HG02981 (cell line): ENCODE measurements at regions not wholly inside any gene's neighbourhood (a gene's known extent, or its start where the extent isn't known, plus 50 kb on each side); places are given as distances from the start of the nearest gene placed in this dataset.

Source experiments
- ATAC-seq: cut with Tn5 transposase; IDR thresholded peaks from one replicate; pipeline ENCODE4 v1.9.1; 2021; ENCODE audit warnings: mild to moderate bottlenecking, moderate library complexity; ENCODE audit not compliant: unreplicated experiment

DNA sequence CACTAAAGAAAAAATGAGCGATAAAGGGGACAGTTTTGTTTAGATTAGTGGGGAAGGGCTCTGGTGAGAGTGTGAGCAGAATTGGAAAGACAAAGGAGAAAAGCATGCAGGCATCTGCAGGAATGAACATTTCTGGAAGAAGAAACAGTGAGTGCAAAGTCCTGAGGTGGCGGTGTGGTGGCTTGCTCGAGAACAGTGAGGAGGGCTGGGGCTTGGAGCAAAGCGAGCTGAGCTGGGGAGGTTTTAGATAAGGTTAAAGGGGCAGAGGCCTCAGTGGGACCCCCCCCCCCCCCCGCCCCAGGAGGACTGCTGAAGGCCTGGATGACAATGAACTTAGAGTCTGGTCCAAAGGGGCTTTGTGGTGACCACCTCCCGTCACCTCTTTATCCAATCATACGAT is 202.7 kb upstream of the MVB12B start:
- no peak for ATAC-seq

- ATAC-seq = no peak
These were observed 201.5 kb upstream of the MVB12B start for GRCh38 chr9:126125177-126125576.

DNA sequence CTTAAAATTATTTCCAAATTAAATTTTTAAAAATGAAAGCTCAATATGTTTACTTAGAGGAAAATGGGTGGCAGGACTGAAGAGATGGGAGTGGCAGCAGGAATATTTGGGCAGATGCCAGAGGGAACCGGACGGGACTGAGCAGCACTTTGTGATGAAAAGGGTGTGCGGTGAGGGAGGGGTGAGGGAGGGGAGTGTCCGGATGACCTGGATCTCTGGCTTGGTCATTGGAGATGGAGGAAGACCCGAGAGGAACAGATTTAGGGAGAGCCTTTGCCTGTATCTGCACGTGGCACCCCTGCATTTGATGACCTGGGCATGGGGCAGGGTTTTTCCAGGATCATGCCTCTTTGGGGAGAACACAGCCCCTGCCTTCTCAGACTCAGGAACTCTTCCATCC is 201.1 kb upstream of the MVB12B start:
- no peak for ATAC-seq

DNA sequence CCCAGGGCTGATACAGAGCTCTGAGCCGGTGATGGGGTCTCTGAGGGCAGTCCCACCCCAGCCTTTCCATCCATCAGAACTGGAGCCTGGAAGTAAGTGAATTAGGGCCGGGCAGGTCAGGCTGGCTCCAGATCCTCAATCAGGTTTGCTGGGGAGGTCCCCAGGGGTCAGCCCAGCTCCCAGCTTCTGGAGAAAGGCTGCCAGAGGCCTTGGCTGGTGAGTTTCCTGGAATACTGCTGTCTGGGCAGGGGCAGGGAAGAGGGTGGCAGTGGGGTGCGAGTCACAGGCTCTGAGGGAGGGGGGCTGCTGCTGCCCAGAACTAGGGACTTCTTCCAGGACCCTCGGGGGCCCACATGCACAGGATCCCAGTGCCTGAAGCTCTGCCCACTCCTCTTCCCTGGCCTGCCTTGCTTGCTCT is 200.6 kb upstream of the MVB12B start:
- no peak for ATAC-seq

GRCh38 chr9:126126807-126127206 is 199.8 kb upstream of the MVB12B start:
- ATAC-seq = no peak

GRCh38 chr9:126127591-126127990 is 199.0 kb upstream of the MVB12B start:
- ATAC-seq = no peak

DNA sequence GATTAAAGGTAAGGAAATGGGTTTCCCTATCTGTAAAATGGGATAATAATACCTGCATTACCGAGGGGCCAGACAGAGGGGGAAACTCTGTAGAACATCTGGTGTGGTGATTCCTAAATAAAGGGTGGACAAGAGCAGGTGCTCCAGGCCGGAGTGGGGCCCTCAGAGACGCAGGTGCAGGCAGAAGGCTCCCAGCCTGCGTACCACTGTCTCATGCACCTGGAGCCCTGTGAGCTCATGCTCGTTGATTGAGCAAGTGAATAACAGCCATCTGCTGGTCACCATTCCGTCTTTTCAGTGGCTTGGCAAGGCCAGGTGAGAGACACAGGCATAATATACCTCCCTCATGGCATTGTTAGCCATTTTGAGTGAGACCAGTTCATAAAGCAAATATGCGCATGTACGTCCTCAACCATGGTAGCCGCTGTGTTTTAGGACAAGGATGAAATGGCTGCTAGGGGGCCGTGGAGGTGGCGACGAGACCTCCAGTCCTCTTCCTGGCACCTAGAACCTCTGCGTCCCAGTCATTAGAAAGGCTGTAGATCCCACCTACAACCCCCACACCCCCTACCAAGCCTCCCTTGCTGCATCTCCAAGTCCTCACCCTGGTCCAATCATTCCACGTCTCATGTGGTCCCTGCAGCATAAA is 198.0 kb upstream of the MVB12B start:
- ATAC-seq = no peak

DNA sequence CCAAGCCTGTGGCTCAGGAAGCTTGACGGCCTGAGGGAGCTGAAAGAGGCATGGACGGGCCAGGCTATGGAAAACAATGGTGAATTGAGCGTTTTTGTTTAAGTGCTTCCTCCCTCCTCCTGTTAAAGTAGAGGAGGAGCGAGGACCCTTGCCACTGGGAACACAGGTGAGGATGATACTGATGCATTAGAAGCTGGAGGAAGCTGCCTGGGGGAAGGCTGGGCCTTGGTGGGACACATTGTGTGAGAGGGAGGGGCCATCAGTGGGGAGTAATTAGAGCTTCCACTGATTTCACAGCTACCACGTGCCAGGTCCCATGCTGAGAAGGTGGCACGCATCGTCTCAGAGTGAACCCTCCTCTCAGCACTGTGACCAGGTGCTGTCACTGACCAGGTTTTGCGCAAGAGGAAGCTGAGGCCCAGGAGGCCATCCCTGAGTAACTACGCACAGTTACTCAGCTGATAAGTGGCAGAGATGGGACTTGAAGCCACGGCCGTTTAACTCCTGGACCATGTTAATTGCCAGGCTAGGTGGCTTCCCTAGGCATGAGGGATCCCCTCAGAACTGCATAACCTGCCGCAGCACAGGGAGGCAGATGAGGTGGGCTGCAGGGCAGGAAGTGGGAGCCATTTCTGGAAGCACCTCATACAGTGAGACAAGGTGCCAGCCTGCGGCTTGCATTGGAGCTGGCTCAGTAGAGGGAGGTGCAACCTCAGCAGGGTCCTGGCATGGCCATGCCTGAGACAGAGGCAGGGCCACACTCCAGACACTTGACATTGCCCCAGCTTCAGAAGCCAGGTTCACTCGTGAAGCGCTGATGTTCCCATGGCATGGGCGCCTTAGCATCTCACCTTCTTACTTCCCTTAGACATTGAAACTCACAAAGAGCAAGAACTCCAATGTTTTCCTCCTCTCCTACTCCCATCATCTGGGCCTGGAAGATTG is 195.3 kb upstream of the MVB12B start:
- ATAC-seq = no peak

DNA sequence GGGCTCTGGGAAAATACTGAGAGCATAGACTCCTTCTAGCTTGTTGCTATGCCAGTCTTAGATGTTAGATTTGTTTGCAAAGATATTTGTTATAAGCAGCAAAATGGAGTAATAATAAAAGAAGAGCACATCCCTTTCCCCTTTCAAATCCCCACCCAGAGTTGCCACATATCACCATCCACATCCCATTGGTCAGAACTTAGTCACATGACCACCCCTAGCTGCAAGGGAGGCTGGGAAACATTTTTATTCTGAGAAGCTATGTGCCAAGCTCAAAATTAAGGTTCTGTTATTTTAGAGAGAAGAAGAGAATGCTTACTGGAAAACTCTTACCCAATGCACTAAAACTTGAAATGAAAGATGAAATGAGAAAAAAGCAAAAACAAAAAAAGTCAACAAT is 193.9 kb upstream of the MVB12B start:
- ATAC-seq = no peak

GRCh38 chr9:126144196-126144595 is 182.4 kb upstream of the MVB12B start:
- ATAC-seq = no peak

DNA sequence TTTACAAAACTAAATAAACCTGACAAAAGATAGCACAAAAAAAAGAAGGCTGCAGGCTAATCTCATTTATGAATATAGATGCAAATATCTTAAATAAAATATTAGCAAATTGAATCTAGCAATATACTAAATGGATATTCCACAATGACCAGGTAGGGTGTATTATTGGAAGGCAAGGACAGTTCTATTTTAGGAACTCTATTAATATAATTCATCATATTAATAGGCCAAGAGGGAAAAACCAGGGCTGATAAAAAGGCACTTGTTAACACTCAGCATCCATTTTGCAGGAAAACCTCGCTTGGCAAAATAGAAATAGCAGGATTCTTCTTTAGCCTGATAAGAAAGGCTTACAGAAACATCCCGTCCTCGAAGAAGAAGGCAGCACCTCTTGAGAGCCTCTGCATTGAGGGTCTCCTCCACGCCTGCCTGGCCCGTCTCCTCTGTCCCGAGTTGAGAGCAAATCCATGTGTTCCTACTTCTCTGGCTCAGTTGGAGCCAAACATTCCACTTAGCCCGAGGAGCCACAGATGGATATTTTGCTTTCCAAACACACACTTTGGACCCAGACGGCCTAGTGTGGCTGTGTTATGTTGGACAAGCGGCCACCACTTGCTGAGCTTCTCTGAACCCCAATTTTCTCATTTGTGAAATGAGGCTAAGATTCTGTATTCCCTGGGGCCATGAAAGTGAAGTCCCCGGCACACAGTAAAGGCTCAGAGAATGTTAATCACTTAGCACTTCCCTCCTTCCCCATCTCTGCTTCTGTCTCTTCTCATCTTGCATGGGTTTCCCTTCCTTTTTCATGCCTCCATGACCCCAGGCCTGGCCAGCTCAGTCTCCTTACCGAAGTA is 181.8 kb upstream of the MVB12B start:
- no peak for ATAC-seq

DNA sequence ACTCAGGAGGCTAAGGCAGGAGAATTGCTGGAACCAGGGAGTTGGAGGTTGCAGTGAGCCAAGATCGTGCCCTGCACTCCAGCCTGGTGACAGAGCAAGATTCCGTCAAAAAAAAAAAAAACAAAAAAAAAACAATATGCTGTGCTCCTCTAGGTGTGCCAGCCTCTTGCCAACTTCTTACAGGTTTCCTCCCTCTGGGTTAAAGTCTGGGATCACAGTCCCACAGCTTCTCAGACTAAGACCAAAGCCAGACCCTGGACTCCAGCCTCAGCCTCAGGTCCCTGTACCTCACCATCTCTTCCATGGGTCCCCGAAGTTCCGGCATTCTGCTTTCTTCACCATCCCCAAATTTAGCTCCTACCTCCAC is 180.8 kb upstream of the MVB12B start:
- no peak for ATAC-seq

DNA sequence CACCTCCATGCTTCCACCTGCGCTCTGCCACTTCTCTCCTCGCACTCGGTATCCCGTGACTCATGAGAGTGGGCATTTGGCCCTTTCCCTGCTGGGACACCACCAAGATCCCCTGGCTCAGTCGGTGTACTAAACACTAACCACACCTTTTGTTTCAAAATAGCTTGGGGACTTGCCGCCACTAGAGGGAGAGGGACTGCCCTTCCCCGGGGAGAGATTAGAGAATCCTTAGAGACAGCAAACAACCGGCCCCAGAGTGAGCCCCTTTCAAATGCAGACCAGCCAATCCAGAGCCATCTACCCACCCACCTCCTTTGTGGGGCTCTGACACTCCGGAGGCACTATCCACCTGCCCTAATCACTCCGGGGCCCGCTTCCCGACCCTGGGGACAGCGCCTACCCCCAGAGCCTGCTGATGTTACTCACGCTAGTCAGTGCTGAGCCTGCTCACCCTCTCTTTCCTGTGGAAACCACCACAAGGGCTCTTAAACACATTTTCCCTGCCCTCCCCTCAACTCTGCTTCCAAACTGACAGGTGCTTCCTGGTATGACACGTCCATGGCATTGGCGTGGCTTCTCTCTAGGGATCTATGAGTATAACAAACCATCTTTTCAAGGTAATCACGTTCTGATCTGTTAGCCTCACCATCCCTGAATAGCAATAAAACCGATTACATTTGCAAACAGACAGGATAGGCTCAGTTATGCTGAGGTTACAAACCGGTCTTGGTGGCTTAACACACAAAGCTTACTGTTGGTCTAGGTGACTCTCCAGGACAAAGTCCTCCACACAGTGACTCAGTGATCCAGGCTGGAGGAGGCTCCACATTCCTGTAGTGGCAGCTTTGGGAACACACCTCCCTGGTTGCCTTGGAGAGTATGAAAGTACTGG is 180.1 kb upstream of the MVB12B start:
- ATAC-seq = no peak

GRCh38 chr9:126147186-126147935 is 179.3 kb upstream of the MVB12B start:
- ATAC-seq = no peak

- no peak for ATAC-seq
These were observed 178.4 kb upstream of the MVB12B start for GRCh38 chr9:126147936-126148870.

DNA sequence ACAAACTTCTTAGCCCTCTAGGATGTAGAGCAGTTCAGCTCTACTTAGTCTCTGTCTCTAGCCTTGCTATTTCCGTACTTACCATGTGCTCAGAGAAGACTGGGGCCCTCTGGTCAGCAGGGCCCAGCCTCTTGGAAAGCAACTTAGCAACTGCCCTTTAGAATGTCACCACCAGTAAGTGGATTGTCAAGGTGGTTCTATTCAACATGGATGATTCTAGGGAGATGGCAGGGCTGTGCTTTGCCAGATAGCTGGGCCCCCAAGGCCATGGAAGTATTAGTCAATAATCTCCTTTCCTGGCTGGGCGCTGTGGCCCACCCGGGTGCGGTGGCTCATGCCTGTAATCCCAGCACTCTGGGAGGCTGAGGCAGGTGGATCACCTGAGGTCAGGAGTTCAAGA is 177.6 kb upstream of the MVB12B start:
- no peak for ATAC-seq

GRCh38 chr9:126149661-126150060 is 177.0 kb upstream of the MVB12B start:
- no peak for ATAC-seq

DNA sequence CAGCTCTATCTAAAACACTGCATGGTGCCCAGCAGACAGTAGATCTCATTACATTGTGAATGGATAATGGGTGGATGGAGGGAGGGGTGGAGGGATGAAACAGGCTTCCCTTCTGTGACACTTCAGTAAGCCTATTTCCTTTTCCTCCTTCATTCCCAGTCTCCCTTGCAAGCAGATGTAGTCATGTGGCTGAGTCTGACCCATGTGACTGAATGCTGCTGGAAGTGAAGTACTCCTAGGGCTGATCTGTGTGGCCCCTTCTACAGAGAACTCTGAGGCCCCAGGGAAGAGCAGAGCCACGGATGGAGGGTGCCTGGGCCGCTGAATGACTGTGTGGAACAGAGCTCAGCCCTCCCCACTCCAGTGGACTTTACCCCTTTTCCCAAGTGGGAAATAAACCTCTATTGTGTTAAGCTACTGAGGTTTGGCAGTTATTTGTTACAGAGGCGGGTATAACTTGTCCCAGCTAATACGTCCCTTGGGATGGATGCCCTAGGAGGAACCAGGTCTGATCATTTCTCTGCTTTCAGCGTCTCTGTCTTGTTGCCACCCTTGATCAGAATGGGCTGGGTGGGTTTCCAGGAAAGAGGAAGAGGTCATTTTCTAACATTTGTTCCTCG is 176.1 kb upstream of the MVB12B start:
- no peak for ATAC-seq
